ENCODE measurements at regions not wholly inside any gene's neighbourhood (a gene's known extent, or its start where the extent isn't known, plus 50 kb on each side); places are given as distances from the start of the nearest gene placed in this dataset.
"Not testable (repeated sequence)": the region's sequence is repeated elsewhere in the genome, so short reads cannot be mapped to it uniquely, and the experiment has no call there.

GRCh38 chr16:29219966-29220646 is 186.4 kb downstream of the NPIPB11 start:
- H3K27ac ChIP-seq (ENCODE audit: low read depth, low read length): peak overlapping the region; percentile 52
- H3K36me3 ChIP-seq (ENCODE audit: insufficient read depth, low read length); H3K9ac ChIP-seq (ENCODE audit: low read length); H3K27me3 ChIP-seq (ENCODE audit: control insufficient read depth in 1 of 2, insufficient read depth in 2 of 2, low read length in 2 of 2); H3K9me3 ChIP-seq (ENCODE audit: low read length); H3K4me3 ChIP-seq (ENCODE audit: low read depth in 1 of 2, low read length in 2 of 2): not testable (repeated sequence)
- peaks cover 16% of the 10 kb centered on the region for H3K4me1 ChIP-seq (ENCODE audit: insufficient read depth, low read length)

- H3K27ac ChIP-seq (ENCODE audit: low read depth, low read length); H3K27me3 ChIP-seq (ENCODE audit: control insufficient read depth in 1 of 2, insufficient read depth in 2 of 2, low read length in 2 of 2); H3K9me3 ChIP-seq (ENCODE audit: low read length); H3K36me3 ChIP-seq (ENCODE audit: insufficient read depth, low read length); H3K4me3 ChIP-seq (ENCODE audit: low read depth in 1 of 2, low read length in 2 of 2); H3K9ac ChIP-seq (ENCODE audit: low read length): not testable (repeated sequence)
- peaks cover 16% of the 10 kb centered on the region for H3K4me1 ChIP-seq (ENCODE audit: insufficient read depth, low read length)
These were observed 186.9 kb downstream of the NPIPB11 start for GRCh38 chr16:29219562-29219961.

GRCh38 chr16:29218649-29219048 is 187.9 kb downstream of the NPIPB11 start:
- H3K4me3 ChIP-seq (ENCODE audit: low read depth in 1 of 2, low read length in 2 of 2); H3K9me3 ChIP-seq (ENCODE audit: low read length); H3K36me3 ChIP-seq (ENCODE audit: insufficient read depth, low read length); H3K9ac ChIP-seq (ENCODE audit: low read length); H3K27ac ChIP-seq (ENCODE audit: low read depth, low read length); H3K27me3 ChIP-seq (ENCODE audit: control insufficient read depth in 1 of 2, insufficient read depth in 2 of 2, low read length in 2 of 2): not testable (repeated sequence)
- peaks cover 16% of the 10 kb centered on the region for H3K4me1 ChIP-seq (ENCODE audit: insufficient read depth, low read length)

- H3K36me3 ChIP-seq (ENCODE audit: insufficient read depth, low read length); H3K27ac ChIP-seq (ENCODE audit: low read depth, low read length); H3K9me3 ChIP-seq (ENCODE audit: low read length); H3K9ac ChIP-seq (ENCODE audit: low read length); H3K27me3 ChIP-seq (ENCODE audit: control insufficient read depth in 1 of 2, insufficient read depth in 2 of 2, low read length in 2 of 2); H3K4me3 ChIP-seq (ENCODE audit: low read depth in 1 of 2, low read length in 2 of 2): not testable (repeated sequence)
- H3K4me1 ChIP-seq (ENCODE audit: insufficient read depth, low read length): peaks cover 16% of the 10 kb centered on the region
These were observed 188.3 kb downstream of the NPIPB11 start for GRCh38 chr16:29218171-29218570.

- peaks cover 16% of the 10 kb centered on the region for H3K4me1 ChIP-seq (ENCODE audit: insufficient read depth, low read length)
- H3K9ac ChIP-seq (ENCODE audit: low read length); H3K36me3 ChIP-seq (ENCODE audit: insufficient read depth, low read length): not testable (repeated sequence)
These were observed 188.8 kb downstream of the NPIPB11 start for GRCh38 chr16:29217752-29218126.

GRCh38 chr16:29217104-29217751 is 189.3 kb downstream of the NPIPB11 start:
- not testable (repeated sequence) for H3K27ac ChIP-seq (ENCODE audit: low read depth, low read length); H3K4me3 ChIP-seq (ENCODE audit: low read depth in 1 of 2, low read length in 2 of 2); H3K36me3 ChIP-seq (ENCODE audit: insufficient read depth, low read length); H3K9me3 ChIP-seq (ENCODE audit: low read length); H3K9ac ChIP-seq (ENCODE audit: low read length); H3K27me3 ChIP-seq (ENCODE audit: control insufficient read depth in 1 of 2, insufficient read depth in 2 of 2, low read length in 2 of 2)
- H3K4me1 ChIP-seq (ENCODE audit: insufficient read depth, low read length): peaks cover 16% of the 10 kb centered on the region

More at GRCh38 chr16:29217752-29218126, 188.8 kb downstream of the NPIPB11 start:
- not testable (repeated sequence) for H3K9me3 ChIP-seq (ENCODE audit: low read length); H3K4me3 ChIP-seq (ENCODE audit: low read depth in 1 of 2, low read length in 2 of 2); H3K27me3 ChIP-seq (ENCODE audit: control insufficient read depth in 1 of 2, insufficient read depth in 2 of 2, low read length in 2 of 2); H3K27ac ChIP-seq (ENCODE audit: low read depth, low read length)

- not testable (repeated sequence) for H3K27ac ChIP-seq (ENCODE audit: low read depth, low read length); H3K36me3 ChIP-seq (ENCODE audit: insufficient read depth, low read length); H3K9me3 ChIP-seq (ENCODE audit: low read length)
These were observed 192.7 kb downstream of the NPIPB11 start for GRCh38 chr16:29213770-29214169.

GRCh38 chr16:29213251-29213650 is 193.3 kb downstream of the NPIPB11 start:
- H3K27me3 ChIP-seq (ENCODE audit: control insufficient read depth in 1 of 2, insufficient read depth in 2 of 2, low read length in 2 of 2); H3K4me1 ChIP-seq (ENCODE audit: insufficient read depth, low read length); H3K9me3 ChIP-seq (ENCODE audit: low read length); H3K36me3 ChIP-seq (ENCODE audit: insufficient read depth, low read length); H3K27ac ChIP-seq (ENCODE audit: low read depth, low read length); H3K9ac ChIP-seq (ENCODE audit: low read length); H3K4me3 ChIP-seq (ENCODE audit: low read depth in 1 of 2, low read length in 2 of 2): not testable (repeated sequence)

More at GRCh38 chr16:29213770-29214169, 192.7 kb downstream of the NPIPB11 start:
- not testable (repeated sequence) for H3K27me3 ChIP-seq (ENCODE audit: control insufficient read depth in 1 of 2, insufficient read depth in 2 of 2, low read length in 2 of 2); H3K9ac ChIP-seq (ENCODE audit: low read length); H3K4me3 ChIP-seq (ENCODE audit: low read depth in 1 of 2, low read length in 2 of 2); H3K4me1 ChIP-seq (ENCODE audit: insufficient read depth, low read length)

GRCh38 chr16:29212084-29213027 is 194.2 kb downstream of the NPIPB11 start:
- not testable (repeated sequence) for H3K36me3 ChIP-seq (ENCODE audit: insufficient read depth, low read length); H3K9me3 ChIP-seq (ENCODE audit: low read length); H3K27me3 ChIP-seq (ENCODE audit: control insufficient read depth in 1 of 2, insufficient read depth in 2 of 2, low read length in 2 of 2); H3K4me1 ChIP-seq (ENCODE audit: insufficient read depth, low read length); H3K4me3 ChIP-seq (ENCODE audit: low read depth in 1 of 2, low read length in 2 of 2); H3K27ac ChIP-seq (ENCODE audit: low read depth, low read length); H3K9ac ChIP-seq (ENCODE audit: low read length)

- not testable (repeated sequence) for H3K36me3 ChIP-seq (ENCODE audit: insufficient read depth, low read length); H3K9me3 ChIP-seq (ENCODE audit: low read length); H3K27ac ChIP-seq (ENCODE audit: low read depth, low read length); H3K4me3 ChIP-seq (ENCODE audit: low read depth in 1 of 2, low read length in 2 of 2); H3K27me3 ChIP-seq (ENCODE audit: control insufficient read depth in 1 of 2, insufficient read depth in 2 of 2, low read length in 2 of 2); H3K4me1 ChIP-seq (ENCODE audit: insufficient read depth, low read length); H3K9ac ChIP-seq (ENCODE audit: low read length)
These were observed 195.1 kb downstream of the NPIPB11 start for GRCh38 chr16:29211456-29211855.

GRCh38 chr16:29210299-29211150 is 196.0 kb downstream of the NPIPB11 start:
- H3K4me3 ChIP-seq (ENCODE audit: low read depth in 1 of 2, low read length in 2 of 2); H3K9ac ChIP-seq (ENCODE audit: low read length); H3K27ac ChIP-seq (ENCODE audit: low read depth, low read length); H3K4me1 ChIP-seq (ENCODE audit: insufficient read depth, low read length); H3K36me3 ChIP-seq (ENCODE audit: insufficient read depth, low read length); H3K9me3 ChIP-seq (ENCODE audit: low read length); H3K27me3 ChIP-seq (ENCODE audit: control insufficient read depth in 1 of 2, insufficient read depth in 2 of 2, low read length in 2 of 2): not testable (repeated sequence)

Measured in muscle layer of colon (tissue), 2 donors.